CD1c-positive myeloid dendritic cell (primary cell): ENCODE measurements at regions not wholly inside any gene's neighbourhood (a gene's known extent, or its start where the extent isn't known, plus 50 kb on each side); places are given as distances from the start of the nearest gene placed in this dataset.
"Not testable (repeated sequence)": the region's sequence is repeated elsewhere in the genome, so short reads cannot be mapped to it uniquely, and the experiment has no call there.

ENCODE experiments used
- DNase-seq: peaks from one replicate; pipeline ENCODE4 v3.0.0-alpha.2; 2016; ENCODE audit errors: extremely low spot score

GRCh38 chr2:52396836-52397235, 1364.9 kb upstream of the NRXN1 start:
- no peak for DNase-seq

GRCh38 chr2:52395912-52396311, 1364.0 kb upstream of the NRXN1 start:
- DNase-seq: no peak

GRCh38 chr2:52391621-52392020, 1359.7 kb upstream of the NRXN1 start:
- DNase-seq: no peak

- DNase-seq: no peak
Observed at GRCh38 chr2:52390651-52391050, 1358.7 kb upstream of the NRXN1 start.

- DNase-seq: no peak
Observed at GRCh38 chr2:52387937-52388590, 1356.1 kb upstream of the NRXN1 start.

GRCh38 chr2:52386433-52387030, 1354.6 kb upstream of the NRXN1 start:
- DNase-seq: no peak

GRCh38 chr2:52383541-52383940, 1351.6 kb upstream of the NRXN1 start:
- DNase-seq: no peak

GRCh38 chr2:52369178-52369577, 1337.2 kb upstream of the NRXN1 start:
- no peak for DNase-seq

- DNase-seq: no peak
Observed at GRCh38 chr2:52368141-52368540, 1336.2 kb upstream of the NRXN1 start.

- no peak for DNase-seq
Observed at GRCh38 chr2:52365946-52366345, 1334.0 kb upstream of the NRXN1 start.

- DNase-seq: no peak
Observed at GRCh38 chr2:52356556-52356955, 1324.6 kb upstream of the NRXN1 start.

GRCh38 chr2:52347292-52347691, 1315.4 kb upstream of the NRXN1 start:
- DNase-seq: no peak

GRCh38 chr2:52345676-52346075, 1313.7 kb upstream of the NRXN1 start:
- DNase-seq: no peak

- DNase-seq: no peak
Observed at GRCh38 chr2:52345082-52345481, 1313.2 kb upstream of the NRXN1 start.

- DNase-seq: no peak
Observed at GRCh38 chr2:52343706-52344266, 1311.9 kb upstream of the NRXN1 start.

- no peak for DNase-seq
Observed at GRCh38 chr2:52343010-52343409, 1311.1 kb upstream of the NRXN1 start.

- DNase-seq: no peak
Observed at GRCh38 chr2:52342458-52342857, 1310.5 kb upstream of the NRXN1 start.

GRCh38 chr2:52341732-52342131, 1309.8 kb upstream of the NRXN1 start:
- DNase-seq: no peak

GRCh38 chr2:52340171-52340570, 1308.2 kb upstream of the NRXN1 start:
- DNase-seq: no peak

- not testable (repeated sequence) for DNase-seq
Observed at GRCh38 chr2:52337786-52338185, 1305.9 kb upstream of the NRXN1 start.

GRCh38 chr2:52336951-52337350, 1305.0 kb upstream of the NRXN1 start:
- no peak for DNase-seq

- no peak for DNase-seq
Observed at GRCh38 chr2:52335727-52336126, 1303.8 kb upstream of the NRXN1 start.

GRCh38 chr2:52334185-52334584, 1302.3 kb upstream of the NRXN1 start:
- no peak for DNase-seq

- DNase-seq: no peak
Observed at GRCh38 chr2:52327641-52328040, 1295.7 kb upstream of the NRXN1 start.
